ENCODE measurements at regions not wholly inside any gene's neighbourhood (a gene's known extent, or its start where the extent isn't known, plus 50 kb on each side); places are given as distances from the start of the nearest gene placed in this dataset.

GRCh38 chr5:81803812-81804211 is 52.9 kb upstream of the SSBP2 start:
- H2AFZ ChIP-seq (ENCODE audit: control insufficient read depth, low read depth, low read length) = no peak overlapping the region
- 65% methylated on average over 3 of the region's 3 CpGs for WGBS (ENCODE audit: insufficient coverage, insufficient replicate concordance, low lambda C conversion rate, missing lambda C conversion rate)
- no peak overlapping the region for H3K27ac ChIP-seq (ENCODE audit: control insufficient read depth, insufficient read depth)
- intact Hi-C loops (cut with micrococcal nuclease; ENCODE audit: unreplicated experiment) (no loop called here), in situ Hi-C loops (cut with MboI) (no loop called here)
- no peaks in the 10 kb centered on the region for H3K36me3 ChIP-seq (ENCODE audit: control insufficient read depth in 2 of 2, insufficient read depth in 2 of 2, low read length in 1 of 2)
- FAIRE-seq = no peak
- H3K9me3 ChIP-seq (replicated peaks; ENCODE audit: control insufficient read depth, insufficient read depth, low read length) = no peaks in the 10 kb centered on the region; the same call in none of the 3 replicates
- RAD21 ChIA-PET (ENCODE audit: unreplicated experiment) = no interaction called here
- no peaks in the 10 kb centered on the region for H3K27me3 ChIP-seq (replicated peaks in 1 of 2; ENCODE audit: control insufficient read depth in 2 of 2, insufficient read depth in 2 of 2, low read length in 1 of 2)
- H3K4me1 ChIP-seq (ENCODE audit: control insufficient read depth, insufficient read depth, low read length) = no peaks in the 10 kb centered on the region
- CTCF ChIA-PET = no interaction called here
- no peaks in the 10 kb centered on the region for H3K79me2 ChIP-seq (ENCODE audit: control insufficient read depth, insufficient read depth, low read length)
- no TSS peak for BruUV-seq (replicated peaks)
- no peak overlapping the region for H3K4me2 ChIP-seq (ENCODE audit: control insufficient read depth, insufficient read depth)
- POLR2A ChIA-PET = no interaction called here
- H4K20me1 ChIP-seq (ENCODE audit: control insufficient read depth, insufficient read depth) = no peaks in the 10 kb centered on the region
- no peak for ATAC-seq
- TF ChIP-seq BMI1 (IDR thresholded peaks at IDR 0.05; ENCODE audit: borderline replicate concordance) (no peak), EGR1 (IDR thresholded peaks at IDR 0.05; ENCODE audit: borderline replicate concordance in 1 of 2, low read depth in 2 of 2, low read length in 2 of 2) (no peak), JUNB (IDR thresholded peaks at IDR 0.05) (no peak), RELB (IDR thresholded peaks at IDR 0.05; ENCODE audit: low read depth) (no peak), HDAC2 (IDR thresholded peaks at IDR 0.05) (no peak), CTCF (IDR thresholded peaks at IDR 0.05 in 2 of 3, conservative IDR thresholded peaks at IDR 0.05 in 1 of 3; ENCODE audit: control insufficient read depth in 2 of 3, extremely low read depth in 1 of 3, insufficient read depth in 1 of 3, low read depth in 3 of 3, low read length in 3 of 3) (no peak), CHD1 (IDR thresholded peaks at IDR 0.05; ENCODE audit: low read depth, low read length) (no peak), CUX1 (IDR thresholded peaks at IDR 0.05; ENCODE audit: insufficient replicate concordance, low read depth, low read length) (no peak), MTA3 (IDR thresholded peaks at IDR 0.05; ENCODE audit: borderline replicate concordance, low read length) (no peak), YBX1 (IDR thresholded peaks at IDR 0.05) (no peak), TCF7 (IDR thresholded peaks at IDR 0.05; ENCODE audit: borderline replicate concordance) (no peak)
- H3K4me3 ChIP-seq = no peak overlapping the region
- no peak for DNase-seq (ENCODE audit: low read depth, low spot score)
- SMC1A ChIA-PET (ENCODE audit: uncharacterized antibody, unreplicated experiment) = no interaction called here
- no peak overlapping the region for H3K9ac ChIP-seq (ENCODE audit: control insufficient read depth, insufficient read depth, low read length)

Measured in GM12878 (cell line).